KG1 (cell line): ENCODE measurements at regions not wholly inside any gene's neighbourhood (a gene's known extent, or its start where the extent isn't known, plus 50 kb on each side); places are given as distances from the start of the nearest gene placed in this dataset.

ENCODE experiments used
- DNase-seq: peaks from one replicate; lab custom pipeline; 2025; lab: John Stamatoyannopoulos, UW

DNA sequence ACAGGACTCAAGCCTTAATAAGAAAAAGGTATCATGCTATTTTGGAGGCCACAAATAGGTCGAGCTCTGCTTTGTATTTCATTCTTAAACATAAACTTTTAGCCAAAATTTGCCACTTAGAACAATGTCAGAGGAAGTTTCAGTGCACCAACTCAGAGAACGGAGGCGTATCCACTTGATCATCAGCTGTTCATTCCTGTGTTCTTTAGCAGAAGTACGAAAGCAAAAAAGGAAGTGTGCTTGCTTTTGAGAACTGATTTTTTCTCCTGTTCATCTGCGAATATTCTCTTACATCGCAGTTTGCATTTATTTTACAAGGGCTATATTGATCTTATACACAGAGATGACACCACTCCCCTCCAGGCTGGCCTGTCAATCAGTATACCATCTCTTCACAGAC lies 188.6 kb upstream of the SOX5 start:
- no peak for DNase-seq

- DNase-seq: no peak
Measured at GRCh38 chr12:24135158-24135850, 185.8 kb upstream of the SOX5 start.

DNA sequence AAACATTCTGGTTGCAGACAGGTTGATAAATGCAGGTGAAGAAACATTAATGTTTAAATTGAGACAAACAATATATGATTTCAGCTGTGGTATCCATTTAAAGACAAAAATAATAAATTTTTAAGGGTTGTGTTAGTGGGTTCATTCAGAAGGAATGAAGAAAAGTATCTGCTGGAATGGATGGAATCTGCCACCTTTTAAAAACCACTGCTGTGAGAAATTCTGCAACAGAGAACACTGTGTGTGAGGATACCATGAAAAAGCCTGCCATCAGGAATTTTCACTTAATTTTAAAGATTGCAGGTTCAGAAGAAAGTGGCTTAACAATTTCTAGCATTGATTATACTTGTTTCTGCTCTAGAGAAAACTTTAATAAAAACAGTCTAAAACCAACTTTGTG lies 184.6 kb upstream of the SOX5 start:
- DNase-seq: no peak

DNA sequence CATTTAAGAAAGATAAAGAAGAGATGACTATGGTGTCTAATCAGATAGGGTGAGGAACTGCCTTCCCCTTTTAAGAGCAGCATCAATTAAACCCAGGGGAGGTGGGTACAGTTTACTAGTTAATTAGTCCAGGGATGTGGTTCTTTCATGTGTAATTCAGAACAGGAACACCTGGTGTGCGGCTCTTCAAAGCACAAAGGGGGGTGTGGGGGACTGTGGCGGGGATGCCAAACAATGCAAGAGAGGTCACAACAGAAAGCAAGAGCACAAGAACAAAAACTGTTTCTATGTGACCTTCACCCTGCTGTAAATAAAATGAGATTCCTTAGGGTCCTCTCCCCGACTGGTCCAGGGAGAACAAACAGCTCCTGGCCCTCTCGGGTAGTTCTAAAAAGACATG lies 183.9 kb upstream of the SOX5 start:
- DNase-seq: no peak

DNA sequence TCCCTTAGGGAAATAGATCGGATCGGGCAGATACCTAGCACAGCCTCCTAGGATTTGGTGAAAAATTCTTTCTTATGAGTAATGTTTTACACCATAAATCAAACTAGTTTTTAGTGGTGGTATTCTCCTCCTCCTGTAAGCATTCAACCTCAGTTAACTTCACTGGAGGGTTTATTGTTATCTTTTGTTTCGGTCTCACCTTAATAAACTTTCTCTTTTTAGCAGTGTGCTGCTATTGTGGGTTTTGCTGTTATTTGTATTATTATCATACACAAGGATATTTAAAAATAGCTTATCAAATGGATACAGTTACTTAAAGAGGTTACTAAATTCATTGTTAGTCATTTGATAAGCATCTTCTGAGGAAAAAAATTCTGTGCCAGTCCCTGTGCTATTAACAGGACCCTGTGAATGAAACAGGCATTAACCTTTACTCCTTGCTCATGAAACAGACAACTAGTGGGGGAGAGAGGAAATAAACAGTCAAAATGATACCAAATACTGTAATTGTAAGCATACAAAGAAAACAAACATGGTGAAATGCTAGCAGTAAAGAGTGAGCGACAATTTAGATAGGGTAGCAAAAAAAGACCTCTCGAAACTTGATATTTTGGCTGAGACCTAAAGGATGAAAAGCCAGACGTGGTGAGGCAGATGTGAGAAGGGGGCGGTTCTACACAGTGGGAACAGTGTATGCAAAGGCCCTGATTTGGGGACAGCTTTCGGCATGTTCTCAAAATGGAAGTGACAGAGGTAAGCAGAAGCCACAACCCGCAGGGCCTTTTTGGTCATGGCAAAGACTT lies 178.7 kb upstream of the SOX5 start:
- DNase-seq: no peak

DNA sequence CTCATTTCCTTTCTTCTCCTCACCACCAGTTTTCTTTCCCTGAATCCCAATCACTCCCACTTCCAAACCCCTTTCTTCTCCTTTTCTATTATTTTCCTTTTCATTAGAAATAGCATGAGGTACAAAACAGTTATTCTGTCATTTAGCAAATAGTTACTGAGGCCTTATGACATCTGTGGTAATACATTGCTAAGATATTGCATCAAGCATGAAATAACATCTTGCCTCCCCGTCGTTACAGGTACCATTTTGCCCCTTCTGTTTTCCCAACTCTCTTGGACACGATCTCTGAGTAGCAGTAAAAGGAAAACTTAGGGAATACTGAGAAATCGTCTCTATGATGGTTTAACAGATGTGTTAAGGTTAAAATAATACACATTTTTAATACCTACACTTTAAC lies 175.8 kb upstream of the SOX5 start:
- DNase-seq: no peak

DNA sequence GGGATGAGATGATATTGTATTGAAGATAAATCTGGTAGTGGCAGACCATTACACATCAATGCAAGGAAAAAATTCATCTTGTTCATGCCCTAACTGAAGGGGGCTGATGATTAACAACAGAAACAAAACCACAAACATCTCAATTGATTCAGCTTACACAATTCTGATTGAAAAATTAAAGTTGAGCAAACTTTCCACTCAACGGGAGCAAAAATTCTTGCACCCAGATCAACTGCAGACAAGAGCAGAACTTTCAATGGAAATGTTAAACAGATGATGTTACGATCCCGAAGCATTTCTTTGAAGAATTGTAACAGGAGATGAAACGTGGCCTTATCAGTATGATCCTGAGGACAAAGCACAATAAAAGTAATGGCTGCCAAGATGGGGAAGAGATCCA lies 172.4 kb upstream of the SOX5 start:
- no peak for DNase-seq

DNA sequence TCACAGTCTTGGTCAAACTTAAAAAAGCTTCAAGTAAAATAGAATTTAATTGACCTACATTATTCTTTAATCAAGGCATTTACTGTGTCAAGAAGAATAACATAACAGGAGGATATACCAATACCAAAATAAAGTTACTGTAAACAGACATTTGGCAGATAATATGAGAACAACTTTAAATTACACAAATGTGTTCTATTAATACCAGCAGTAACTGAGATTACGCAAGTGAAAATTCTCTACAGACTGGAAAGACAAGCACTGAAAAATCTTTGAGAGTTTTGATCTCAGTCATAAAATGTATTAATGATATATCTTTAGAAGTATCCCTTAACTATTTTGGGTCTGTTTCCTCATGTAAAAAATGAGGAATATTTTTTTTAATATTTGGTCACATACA lies 169.2 kb upstream of the SOX5 start:
- DNase-seq: no peak

- no peak for DNase-seq
Measured at GRCh38 chr12:24116548-24116947, 167.1 kb upstream of the SOX5 start.

DNA sequence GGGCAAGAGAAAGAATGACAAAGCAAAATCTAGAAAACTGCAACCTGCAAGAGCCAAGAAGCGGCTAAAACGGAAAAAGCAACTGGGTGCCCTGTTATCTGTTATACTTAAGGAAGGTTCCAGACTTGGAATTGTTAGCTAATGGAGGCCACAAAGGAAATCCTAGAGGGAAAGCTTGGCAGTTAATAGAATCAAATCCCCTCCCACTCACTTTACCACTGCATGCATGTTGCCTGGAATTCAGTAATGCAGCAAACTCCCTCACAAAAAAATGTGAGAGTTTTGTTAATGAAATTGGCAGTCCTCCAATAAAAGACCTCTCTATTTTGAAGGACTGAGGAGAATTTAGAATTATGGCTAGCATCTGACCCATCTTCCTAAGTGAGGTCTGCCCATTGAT lies 164.2 kb upstream of the SOX5 start:
- DNase-seq: no peak

GRCh38 chr12:24111616-24112015 lies 162.1 kb upstream of the SOX5 start:
- no peak for DNase-seq

- DNase-seq: no peak
Measured at GRCh38 chr12:24111086-24111485, 161.6 kb upstream of the SOX5 start.

GRCh38 chr12:24109381-24110039 lies 160.0 kb upstream of the SOX5 start:
- no peak for DNase-seq

DNA sequence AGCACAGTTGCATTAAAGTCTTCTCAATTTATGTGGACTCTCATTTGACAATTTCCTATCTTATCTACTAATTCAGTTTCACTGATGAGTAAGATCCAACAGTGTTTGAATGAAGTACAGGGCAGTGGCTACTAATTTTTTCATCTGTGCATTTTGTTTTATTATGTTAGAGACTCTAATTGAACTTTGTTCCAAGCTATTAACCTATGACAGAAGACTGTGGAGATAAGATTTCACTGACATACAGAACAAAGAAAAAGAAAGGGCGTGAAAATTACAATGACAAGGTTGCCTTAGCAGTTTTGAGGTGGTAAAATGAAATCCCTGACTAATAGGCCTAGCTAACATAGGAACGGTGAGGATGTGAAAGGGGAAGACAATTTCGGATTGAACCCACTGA lies 153.2 kb upstream of the SOX5 start:
- DNase-seq: no peak

DNA sequence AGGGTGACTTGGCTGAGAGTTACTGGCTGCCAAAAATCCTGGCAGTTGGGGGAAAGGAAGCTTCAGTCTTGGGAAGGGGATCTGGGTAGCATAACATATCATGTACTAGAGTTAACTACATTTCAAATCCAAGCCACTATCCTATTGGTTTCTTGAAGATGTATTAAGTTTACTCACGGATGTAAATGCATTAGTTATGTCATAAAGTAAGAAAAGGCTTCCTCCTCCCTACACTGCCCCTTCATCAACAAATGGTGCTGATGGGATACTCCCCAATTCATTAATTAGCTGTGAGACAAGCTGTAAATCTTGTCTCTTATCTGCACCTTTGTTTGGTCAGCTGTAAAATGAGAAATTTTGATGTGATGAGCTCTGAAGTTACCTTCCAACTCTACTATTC lies 150.1 kb upstream of the SOX5 start:
- no peak for DNase-seq

DNA sequence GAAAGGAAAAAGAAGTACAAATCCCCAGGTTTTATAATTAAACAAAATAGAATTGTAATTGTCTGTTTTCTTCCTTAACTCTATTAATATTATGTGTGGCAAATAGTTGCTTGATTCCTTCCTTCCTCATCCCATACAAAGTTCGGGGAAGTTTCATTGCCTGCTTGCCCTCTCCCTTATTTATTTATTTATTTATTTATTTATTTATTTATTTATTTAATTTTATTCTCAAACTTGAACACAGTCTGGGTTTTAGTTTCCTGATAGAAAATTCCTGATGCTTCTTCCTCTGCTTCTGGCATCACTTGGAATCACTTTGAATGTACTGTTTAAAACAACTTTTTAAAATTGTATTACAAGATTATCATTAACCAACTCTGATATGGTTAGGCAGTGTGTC lies 145.8 kb upstream of the SOX5 start:
- DNase-seq: no peak

GRCh38 chr12:24089510-24089890 lies 140.0 kb upstream of the SOX5 start:
- DNase-seq: no peak

DNA sequence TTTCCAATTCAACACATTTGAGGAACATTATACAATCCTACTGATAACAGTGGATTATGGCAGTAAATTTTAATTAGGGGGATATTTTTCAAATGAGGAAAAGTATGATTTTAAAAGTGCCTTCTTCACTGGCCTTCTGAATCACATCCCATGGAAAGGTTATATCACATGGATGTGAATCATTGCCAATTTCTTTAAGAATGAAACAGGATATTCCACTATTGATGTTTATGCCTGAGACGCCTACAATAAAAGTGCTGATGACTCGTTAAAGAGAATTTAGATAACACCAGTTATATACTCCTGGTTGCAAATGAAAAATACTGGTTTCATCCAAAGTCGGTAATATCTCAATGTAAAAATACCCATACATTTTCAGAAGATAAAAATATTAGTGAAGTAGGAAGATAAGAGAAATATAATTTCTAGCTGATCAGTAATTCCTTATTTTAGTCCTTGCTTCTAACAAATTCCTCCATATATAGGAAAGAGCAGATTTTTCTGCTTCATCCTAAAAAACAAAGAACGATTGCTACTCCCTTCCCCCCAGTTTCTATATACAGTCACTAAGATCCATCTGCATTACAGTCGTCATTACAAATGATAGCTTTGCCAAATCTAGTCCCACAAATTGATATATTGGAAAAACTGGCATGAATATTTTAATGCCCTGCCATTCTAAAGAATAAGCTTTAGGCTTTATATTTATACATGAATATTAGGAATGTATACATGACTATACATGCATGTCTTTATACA lies 139.5 kb upstream of the SOX5 start:
- DNase-seq: no peak

GRCh38 chr12:24087294-24087693 lies 137.8 kb upstream of the SOX5 start:
- DNase-seq: no peak

DNA sequence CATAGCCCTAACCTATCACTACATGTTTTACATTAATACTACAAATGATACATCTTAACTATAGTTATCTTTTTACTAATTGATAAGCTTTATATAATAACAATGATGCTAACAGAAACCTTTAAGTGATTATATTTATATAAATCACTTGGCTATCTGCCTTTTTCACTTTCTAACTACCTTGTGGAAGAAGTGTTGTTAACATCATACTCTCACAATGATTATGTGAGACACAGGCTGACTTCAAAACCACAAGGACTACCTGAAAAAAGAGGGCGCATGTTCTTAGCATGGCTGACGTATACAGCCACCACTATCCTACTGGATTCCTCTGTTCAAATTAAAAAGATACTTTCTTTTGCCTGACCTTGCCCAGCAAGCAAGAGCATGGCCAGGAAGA lies 135.3 kb upstream of the SOX5 start:
- DNase-seq: no peak

- no peak for DNase-seq
Measured at GRCh38 chr12:24083838-24084237, 134.4 kb upstream of the SOX5 start.

DNA sequence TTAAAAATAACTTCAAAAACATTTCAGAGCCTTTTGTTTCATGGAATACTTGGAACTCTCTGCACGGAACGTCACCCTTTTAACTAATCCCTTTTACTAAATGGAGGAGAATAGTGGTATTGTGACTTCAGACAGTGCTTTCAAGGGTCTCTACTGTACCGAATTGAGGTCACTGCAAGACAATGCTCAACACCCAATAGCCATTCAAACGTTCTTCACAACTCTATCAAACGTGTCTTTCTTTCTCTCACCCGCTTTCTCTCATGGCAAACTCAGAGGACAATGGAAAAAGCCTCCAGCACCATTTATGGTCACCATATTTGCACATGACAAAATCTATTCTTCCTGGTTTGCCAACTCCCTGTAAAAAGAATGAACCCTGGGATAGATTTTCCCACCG lies 132.1 kb upstream of the SOX5 start:
- DNase-seq: no peak

- no peak for DNase-seq
Measured at GRCh38 chr12:24081092-24081529, 131.6 kb upstream of the SOX5 start.
